Stromal cell of bone marrow (primary cell): ENCODE measurements at regions not wholly inside any gene's neighbourhood (a gene's known extent, or its start where the extent isn't known, plus 50 kb on each side); places are given as distances from the start of the nearest gene placed in this dataset.

Experiments
- DNase-seq: peaks from one replicate; pipeline ENCODE4 v3.0.0-alpha.2; 2012; ENCODE audit warnings: low read depth

GRCh38 chr12:111038941-111039340 lies 118.6 kb upstream of the MYL2 start:
- no peak for DNase-seq

- no peak for DNase-seq
These were observed 117.7 kb upstream of the MYL2 start for GRCh38 chr12:111038077-111038476.

GRCh38 chr12:111037047-111037446 lies 116.7 kb upstream of the MYL2 start:
- no peak for DNase-seq

- no peak for DNase-seq
These were observed 115.4 kb upstream of the MYL2 start for GRCh38 chr12:111035578-111036301.

GRCh38 chr12:111034886-111035577 lies 114.7 kb upstream of the MYL2 start:
- DNase-seq: no peak

GRCh38 chr12:111034083-111034885 lies 113.9 kb upstream of the MYL2 start, which contains the start of gene CUX2:
TSS of gene CUX2 (plus strand) at chr12:111034165.
- no peak for DNase-seq

GRCh38 chr12:111033281-111034082 lies 113.1 kb upstream of the MYL2 start:
- DNase-seq: no peak

- no peak for DNase-seq
These were observed 112.2 kb upstream of the MYL2 start for GRCh38 chr12:111032591-111032919.

GRCh38 chr12:111031916-111032590 lies 111.7 kb upstream of the MYL2 start:
- DNase-seq: no peak

GRCh38 chr12:111030800-111031199 lies 110.4 kb upstream of the MYL2 start:
- no peak for DNase-seq

GRCh38 chr12:111029732-111030131 lies 109.4 kb upstream of the MYL2 start:
- DNase-seq: no peak

- no peak for DNase-seq
These were observed 108.9 kb upstream of the MYL2 start for GRCh38 chr12:111029305-111029704.

- DNase-seq: no peak
These were observed 108.5 kb upstream of the MYL2 start for GRCh38 chr12:111028830-111029229.

GRCh38 chr12:111027431-111027830 lies 107.1 kb upstream of the MYL2 start:
- DNase-seq: no peak

GRCh38 chr12:111025792-111026430 lies 105.5 kb upstream of the MYL2 start:
- no peak for DNase-seq

- DNase-seq: no peak
These were observed 104.9 kb upstream of the MYL2 start for GRCh38 chr12:111025301-111025700.

GRCh38 chr12:111024205-111024801 lies 103.9 kb upstream of the MYL2 start:
- no peak for DNase-seq

GRCh38 chr12:111022386-111022785 lies 102.0 kb upstream of the MYL2 start:
- no peak for DNase-seq

GRCh38 chr12:111014547-111014946 lies 94.2 kb upstream of the MYL2 start:
- no peak for DNase-seq

GRCh38 chr12:111012918-111013317 lies 92.5 kb upstream of the MYL2 start:
- DNase-seq: no peak
